Stimulated activated CD4-positive, alpha-beta T cell treated with anti-CD3 and anti-CD28 coated beads, Interleukin-2, amount 100 ng/mL, for 4 hours (primary cell): ENCODE measurements at regions not wholly inside any gene's neighbourhood (a gene's known extent, or its start where the extent isn't known, plus 50 kb on each side); places are given as distances from the start of the nearest gene placed in this dataset.
"Not testable (repeated sequence)": the region's sequence is repeated elsewhere in the genome, so short reads cannot be mapped to it uniquely, and the experiment has no call there.

Experiments
- DNase-seq: peaks from one replicate; pipeline ENCODE4 v3.0.0-alpha.2; 2020; ENCODE audit warnings: low read depth

- no peak for DNase-seq
Observed at GRCh38 chr5:72651109-72651508, 143.9 kb upstream of the ZNF366 start.

GRCh38 chr5:72649449-72649848 is 142.2 kb upstream of the ZNF366 start:
- DNase-seq, result no peak

- DNase-seq, result no peak
Observed at GRCh38 chr5:72648480-72648879, 141.3 kb upstream of the ZNF366 start.

- DNase-seq, result no peak
Observed at GRCh38 chr5:72647806-72648205, 140.6 kb upstream of the ZNF366 start.

- DNase-seq, result no peak
Observed at GRCh38 chr5:72646246-72646866, 139.1 kb upstream of the ZNF366 start.

GRCh38 chr5:72645064-72645846 is 138.0 kb upstream of the ZNF366 start:
- no peak for DNase-seq

GRCh38 chr5:72644296-72644695 is 137.1 kb upstream of the ZNF366 start:
- DNase-seq, result no peak

- no peak for DNase-seq
Observed at GRCh38 chr5:72641164-72641563, 134.0 kb upstream of the ZNF366 start.

GRCh38 chr5:72637058-72637457 is 129.8 kb upstream of the ZNF366 start:
- no peak for DNase-seq

- not testable (repeated sequence) for DNase-seq
Observed at GRCh38 chr5:72636565-72636964, 129.4 kb upstream of the ZNF366 start.

- no peak for DNase-seq
Observed at GRCh38 chr5:72634444-72634843, 127.2 kb upstream of the ZNF366 start.

- no peak for DNase-seq
Observed at GRCh38 chr5:72633649-72634048, 126.4 kb upstream of the ZNF366 start.

- no peak for DNase-seq
Observed at GRCh38 chr5:72633041-72633445, 125.8 kb upstream of the ZNF366 start.

- DNase-seq, result no peak
Observed at GRCh38 chr5:72630721-72631120, 123.5 kb upstream of the ZNF366 start.

GRCh38 chr5:72630081-72630480 is 122.9 kb upstream of the ZNF366 start:
- no peak for DNase-seq

GRCh38 chr5:72628771-72629371 is 121.7 kb upstream of the ZNF366 start:
- no peak for DNase-seq

GRCh38 chr5:72625332-72625731 is 118.1 kb upstream of the ZNF366 start:
- DNase-seq, result no peak

GRCh38 chr5:72624641-72625236 is 117.5 kb upstream of the ZNF366 start:
- DNase-seq, result no peak

GRCh38 chr5:72623936-72624335 is 116.7 kb upstream of the ZNF366 start:
- no peak for DNase-seq

GRCh38 chr5:72623323-72623722 is 116.1 kb upstream of the ZNF366 start:
- no peak for DNase-seq

- DNase-seq, result no peak
Observed at GRCh38 chr5:72622170-72622760, 115.1 kb upstream of the ZNF366 start.

- no peak for DNase-seq
Observed at GRCh38 chr5:72621576-72621975, 114.4 kb upstream of the ZNF366 start.

GRCh38 chr5:72619677-72620076 is 112.5 kb upstream of the ZNF366 start:
- DNase-seq, result no peak
